H9 (cell line): ENCODE measurements at regions not wholly inside any gene's neighbourhood (a gene's known extent, or its start where the extent isn't known, plus 50 kb on each side); places are given as distances from the start of the nearest gene placed in this dataset.

Source experiments
- DNase-seq: peaks from one replicate; pipeline ENCODE4 v3.0.0-alpha.2; 2017
- H2AFZ ChIP-seq: one replicate; pipeline ENCODE4 v1.6.1; 2013; ENCODE audit warnings: mild to moderate bottlenecking, low read length, control low read depth, moderate library complexity
- H2AK5ac ChIP-seq: 2 replicates; pipeline ENCODE4 v1.6.1; 2013; ENCODE audit warnings: low read length, control low read depth, mixed read lengths; ENCODE audit not compliant: insufficient read length
- H2BK120ac ChIP-seq: one replicate; pipeline ENCODE4 v1.6.1; 2013; ENCODE audit warnings: low read depth, mild to moderate bottlenecking, low read length, control low read depth, inconsistent platforms; ENCODE audit not compliant: poor library complexity, severe bottlenecking
- H2BK12ac ChIP-seq: 2 replicates; pipeline ENCODE4 v1.6.1; 2013; ENCODE audit warnings: low read length, control low read depth, mixed read lengths, low read depth; ENCODE audit not compliant: insufficient read length
- H2BK15ac ChIP-seq: 2 replicates; pipeline ENCODE4 v1.6.1; 2013; ENCODE audit warnings: low read depth, low read length, control low read depth
- H2BK20ac ChIP-seq: one replicate; pipeline ENCODE4 v1.6.1; 2013; ENCODE audit warnings: low read depth, mild to moderate bottlenecking, low read length, control low read depth, inconsistent platforms; ENCODE audit not compliant: poor library complexity, severe bottlenecking
- H2BK5ac ChIP-seq: 2 replicates; pipeline ENCODE4 v1.6.1; 2013; ENCODE audit warnings: low read length, control low read depth, mixed read lengths; ENCODE audit not compliant: insufficient read length
- H3K14ac ChIP-seq: 2 replicates; pipeline ENCODE4 v1.6.1; 2013; ENCODE audit warnings: low read length, control low read depth; ENCODE audit not compliant: insufficient read depth
- H3K18ac ChIP-seq: 2 replicates; pipeline ENCODE4 v1.6.1; 2013; ENCODE audit warnings: low read depth, mild to moderate bottlenecking, mixed read lengths, low read length, control low read depth; ENCODE audit not compliant: insufficient read length
- H3K23ac ChIP-seq: 2 replicates; pipeline ENCODE4 v1.6.1; 2013; ENCODE audit warnings: low read length, control low read depth, mixed read lengths, low read depth; ENCODE audit not compliant: insufficient read length
- H3K23me2 ChIP-seq: 2 replicates; pipeline ENCODE4 v1.6.1; 2013; ENCODE audit warnings: low read depth, mild to moderate bottlenecking, mixed read lengths, low read length, control low read depth; ENCODE audit not compliant: insufficient read length, poor library complexity, severe bottlenecking
- H3K27ac ChIP-seq: 2 replicates; pipeline ENCODE4 v1.5.1; 2013; ENCODE audit warnings: low read length, control low read depth, mixed read lengths, low read depth; ENCODE audit not compliant: insufficient read length
- H3K27me3 ChIP-seq: 2 replicates; pipeline ENCODE4 v1.6.1; 2013; ENCODE audit warnings: low read length, control low read depth, inconsistent platforms; ENCODE audit not compliant: insufficient read depth
- H3K4ac ChIP-seq: 2 replicates; pipeline ENCODE4 v1.6.1; 2013; ENCODE audit warnings: low read depth, mild to moderate bottlenecking, control low read depth, inconsistent platforms, low read length, moderate library complexity
- H3K4me1 ChIP-seq: 2 replicates; pipeline ENCODE4 v1.6.1; 2013; ENCODE audit warnings: low read length, control low read depth, inconsistent platforms; ENCODE audit not compliant: insufficient read depth
- H3K4me2 ChIP-seq: 2 replicates; pipeline ENCODE4 v1.6.1; 2013; ENCODE audit warnings: low read length, control low read depth, mixed read lengths; ENCODE audit not compliant: insufficient read length, insufficient read depth
- H3K56ac ChIP-seq: 2 replicates; pipeline ENCODE4 v1.6.1; 2013; ENCODE audit warnings: low read depth, mild to moderate bottlenecking, mixed read lengths, low read length, control low read depth; ENCODE audit not compliant: insufficient read length
- H3K79me1 ChIP-seq: 2 replicates; pipeline ENCODE4 v1.6.1; 2013; ENCODE audit warnings: low read depth, mild to moderate bottlenecking, moderate library complexity, low read length, control low read depth, inconsistent platforms; ENCODE audit not compliant: insufficient read depth, poor library complexity, severe bottlenecking
- H3K79me2 ChIP-seq: 2 replicates; pipeline ENCODE4 v1.6.1; 2013; ENCODE audit warnings: low read length, control low read depth, inconsistent platforms; ENCODE audit not compliant: insufficient read depth
- H3K9ac ChIP-seq: 2 replicates; pipeline ENCODE4 v1.6.1; 2013; ENCODE audit warnings: low read length, control low read depth, mixed read lengths; ENCODE audit not compliant: insufficient read length; ENCODE audit errors: extremely low read depth
- H3K9me3 ChIP-seq: one replicate; pipeline ENCODE4 v1.6.1; 2013; ENCODE audit warnings: low read depth, low read length, inconsistent platforms; ENCODE audit not compliant: control insufficient read depth
- H3T11ph ChIP-seq: one replicate; pipeline ENCODE4 v1.6.1; 2013; ENCODE audit warnings: mild to moderate bottlenecking, low read length, control low read depth, inconsistent platforms
- H4K20me1 ChIP-seq: one replicate; pipeline ENCODE4 v1.6.1; 2013; ENCODE audit not compliant: control insufficient read depth, insufficient read length, insufficient read depth
- H4K5ac ChIP-seq: 2 replicates; pipeline ENCODE4 v1.6.1; 2013; ENCODE audit warnings: low read depth, mild to moderate bottlenecking, mixed read lengths, low read length, control low read depth; ENCODE audit not compliant: insufficient read length
- H4K8ac ChIP-seq: replicated peaks from 2 replicates; pipeline ENCODE4 v1.6.1; 2013; ENCODE audit warnings: low read length, control low read depth, mixed read lengths, low read depth; ENCODE audit not compliant: insufficient read length
- H4K91ac ChIP-seq: 2 replicates; pipeline ENCODE4 v1.6.1; 2013; ENCODE audit warnings: low read depth, mild to moderate bottlenecking, moderate library complexity, mixed read lengths, low read length, control low read depth; ENCODE audit not compliant: insufficient read length
- H3K27ac Mint-ChIP-seq, 3 experiments: 2 replicates in 2 of 3; 3 replicates in 1 of 3; pipeline ENCODE4 v1.8.0; 2020 to 2021; ENCODE audit warnings: mixed read lengths in 3 of 3, mild to moderate bottlenecking in 1 of 3, moderate library complexity in 1 of 3
- H3K27me3 Mint-ChIP-seq: 2 replicates; pipeline ENCODE4 v1.8.0; 2021; ENCODE audit warnings: low read depth, mild to moderate bottlenecking, moderate library complexity, mixed read lengths
- H3K36me3 Mint-ChIP-seq, 3 experiments: 2 replicates in 2 of 3; 3 replicates in 1 of 3; pipeline ENCODE4 v1.8.0; 2020 to 2021; ENCODE audit warnings: low read depth in 3 of 3, mixed read lengths in 3 of 3; ENCODE audit not compliant: insufficient read depth in 1 of 3
- H3K4me1 Mint-ChIP-seq, 2 experiments: 2 replicates each; pipeline ENCODE4 v1.8.0; 2020; ENCODE audit warnings: mixed read lengths in 2 of 2
- H3K4me3 Mint-ChIP-seq, 2 experiments: 2 replicates in 1 of 2; 3 replicates in 1 of 2; pipeline ENCODE4 v1.8.0; 2020 to 2021; ENCODE audit warnings: mild to moderate bottlenecking in 2 of 2, mixed read lengths in 2 of 2, moderate library complexity in 1 of 2
- H3K9me3 Mint-ChIP-seq, 2 experiments: 2 replicates in 1 of 2; 3 replicates in 1 of 2; pipeline ENCODE4 v1.8.0; 2020; ENCODE audit warnings: mild to moderate bottlenecking in 2 of 2, mixed read lengths in 2 of 2, moderate library complexity in 1 of 2
- CTCF ChIP-seq: fragments of 200-600 bp; sonication (generic); conservative IDR thresholded peaks from 3 replicates; pipeline ENCODE4 v1.8.0; 2021; ENCODE audit warnings: antibody characterized with exemption, mild to moderate bottlenecking
- WGBS: extraction: QIAGEN DNeasy Blood & Tissue Kit; methylation state at CpG from one replicate; pipeline ENCODE4 v1.1.7; 2013; ENCODE audit warnings: missing lambda C conversion rate, low lambda C conversion rate, mixed read lengths; ENCODE audit not compliant: insufficient read length; ENCODE audit errors: extremely low coverage; 5-methylcytosine and 5-hydroxymethylcytosine counted together

GRCh38 chr18:78448591-78448990 is 531.0 kb upstream of the SALL3 start:
- Histone ChIP-seq H3K56ac (no peak overlapping the region), H4K5ac (no peak overlapping the region), H3K79me1 (no peaks in the 10 kb centered on the region), H3K27me3 (no peaks in the 10 kb centered on the region), H2AK5ac (no peak overlapping the region), H3K9ac (no peak overlapping the region), H4K8ac (no peak overlapping the region), H2BK120ac (no peak overlapping the region), H3K18ac (no peak overlapping the region), H3K9me3 (no peaks in the 10 kb centered on the region), H3K79me2 (no peaks in the 10 kb centered on the region), H2BK15ac (no peak overlapping the region), H3K4ac (no peak overlapping the region), H3K27ac (no peak overlapping the region), H3T11ph (no peak overlapping the region), H3K14ac (no peak overlapping the region), H2BK20ac (no peak overlapping the region), H3K4me1 (no peaks in the 10 kb centered on the region), H3K23ac (no peak overlapping the region), H3K23me2 (no peaks in the 10 kb centered on the region), H2AFZ (no peak overlapping the region), H2BK12ac (no peak overlapping the region), H4K20me1 (no peaks in the 10 kb centered on the region), H2BK5ac (no peak overlapping the region), H4K91ac (no peak overlapping the region), H3K4me2 (no peak overlapping the region)
- H3K9me3 Mint-ChIP-seq, result no peaks in the 10 kb centered on the region; a peak in 1 of 5 replicates
- no CpG with 5 or more reads among the region's 3 CpGs for WGBS
- no peak overlapping the region for H3K27ac Mint-ChIP-seq
- no peaks in the 10 kb centered on the region; the same call in 1 of the 2 replicates for H3K27me3 Mint-ChIP-seq
- H3K4me1 Mint-ChIP-seq, result peaks cover 8% of the 10 kb centered on the region in 2 experiments
- no peak for TF ChIP-seq CTCF
- DNase-seq, result no peak
- H3K36me3 Mint-ChIP-seq, result no peaks in the 10 kb centered on the region
- no peak overlapping the region for H3K4me3 Mint-ChIP-seq
